ENCODE measurements at regions not wholly inside any gene's neighbourhood (a gene's known extent, or its start where the extent isn't known, plus 50 kb on each side); places are given as distances from the start of the nearest gene placed in this dataset.

GRCh38 chrX:4059893-4060292 is 346.4 kb upstream of the PRKX start:
- TF ChIP-seq POLR2AphosphoS5 (IDR thresholded peaks at IDR 0.05) (no peak), EP300 (IDR thresholded peaks at IDR 0.05) (no peak), POLR2A (IDR thresholded peaks at IDR 0.05) (no peak), CTCF (IDR thresholded peaks at IDR 0.05) (no peak)
- no peak for DNase-seq

GRCh38 chrX:4043951-4044350 is 330.5 kb upstream of the PRKX start:
- Histone ChIP-seq H3K27me3 (no peaks in the 10 kb centered on the region), H3K4me3 (no peak overlapping the region), H3K27ac (no peak overlapping the region), H3K36me3 (no peaks in the 10 kb centered on the region), H3K9me3 (no peaks in the 10 kb centered on the region), H3K4me1 (no peaks in the 10 kb centered on the region)
- no peak for DNase-seq
- WGBS, 2 donors: 11 to 53% methylated on average over 6 of the region's 6 CpGs
- intact Hi-C loops (cut with DNase I): no loop called here
- TF ChIP-seq POLR2AphosphoS5 (IDR thresholded peaks at IDR 0.05) (no peak), CTCF (IDR thresholded peaks at IDR 0.05) (no peak), EP300 (IDR thresholded peaks at IDR 0.05) (no peak), POLR2A (IDR thresholded peaks at IDR 0.05) (no peak)

More at GRCh38 chrX:4059893-4060292, 346.4 kb upstream of the PRKX start:
- WGBS, 2 donors: 84 to 88% methylated on average over 2 of the region's 2 CpGs
- H3K27me3 ChIP-seq: no peaks in the 10 kb centered on the region
- no peak overlapping the region for H3K27ac ChIP-seq
- intact Hi-C loops (cut with DNase I): no loop called here
- no peaks in the 10 kb centered on the region for H3K36me3 ChIP-seq
- no peaks in the 10 kb centered on the region for H3K9me3 ChIP-seq
- no peaks in the 10 kb centered on the region for H3K4me1 ChIP-seq
- no peak overlapping the region for H3K4me3 ChIP-seq

GRCh38 chrX:4035874-4036273 is 322.4 kb upstream of the PRKX start:
- Histone ChIP-seq H3K4me3 (no peak overlapping the region), H3K9me3 (no peaks in the 10 kb centered on the region), H3K36me3 (no peaks in the 10 kb centered on the region), H3K27ac (no peak overlapping the region), H3K27me3 (no peaks in the 10 kb centered on the region), H3K4me1 (no peaks in the 10 kb centered on the region)
- intact Hi-C loops (cut with DNase I): no loop called here
- no peak for DNase-seq
- TF ChIP-seq POLR2A (IDR thresholded peaks at IDR 0.05): no peak
- 66 to 67% methylated on average over 2 of the region's 2 CpGs for WGBS, 2 donors

- no peaks in the 10 kb centered on the region for H3K27me3 ChIP-seq
- H3K27ac ChIP-seq: no peak overlapping the region
- intact Hi-C loops (cut with DNase I): no loop called here
- no peak overlapping the region for H3K4me3 ChIP-seq
- no peaks in the 10 kb centered on the region for H3K4me1 ChIP-seq
- no peak for TF ChIP-seq EP300 (IDR thresholded peaks at IDR 0.05)
- TF ChIP-seq POLR2AphosphoS5 (IDR thresholded peaks at IDR 0.05): no peak
- TF ChIP-seq CTCF (IDR thresholded peaks at IDR 0.05): no peak
- no peak for TF ChIP-seq POLR2A (IDR thresholded peaks at IDR 0.05)
- H3K9me3 ChIP-seq: no peaks in the 10 kb centered on the region
- H3K36me3 ChIP-seq: no peaks in the 10 kb centered on the region
- WGBS, 2 donors: 87 to 93% methylated on average over 7 of the region's 7 CpGs
- no peak for DNase-seq
These were observed 314.7 kb upstream of the PRKX start for GRCh38 chrX:4028151-4028550.

GRCh38 chrX:4005281-4005680 is 291.8 kb upstream of the PRKX start:
- Histone ChIP-seq H3K27me3 (no peaks in the 10 kb centered on the region), H3K9me3 (no peaks in the 10 kb centered on the region), H3K27ac (no peak overlapping the region), H3K36me3 (no peaks in the 10 kb centered on the region), H3K4me3 (no peak overlapping the region), H3K4me1 (no peaks in the 10 kb centered on the region)
- 74% methylated on average over 5 of the region's 5 CpGs for WGBS, 2 donors
- DNase-seq: no peak
- intact Hi-C loops (cut with DNase I): no loop called here
- no peak for TF ChIP-seq POLR2AphosphoS5 (IDR thresholded peaks at IDR 0.05)

GRCh38 chrX:4004822-4005221 is 291.4 kb upstream of the PRKX start:
- H3K27ac ChIP-seq: no peak overlapping the region
- TF ChIP-seq EP300 (IDR thresholded peaks at IDR 0.05): no peak
- TF ChIP-seq CTCF (IDR thresholded peaks at IDR 0.05): no peak
- no peak for TF ChIP-seq POLR2AphosphoS5 (IDR thresholded peaks at IDR 0.05)
- no peak for TF ChIP-seq POLR2A (IDR thresholded peaks at IDR 0.05)
- intact Hi-C loops (cut with DNase I): no loop called here
- DNase-seq: no peak
- H3K9me3 ChIP-seq: no peaks in the 10 kb centered on the region
- no peaks in the 10 kb centered on the region for H3K27me3 ChIP-seq
- H3K36me3 ChIP-seq: no peaks in the 10 kb centered on the region
- no peak overlapping the region for H3K4me3 ChIP-seq
- no peaks in the 10 kb centered on the region for H3K4me1 ChIP-seq

Measured in sigmoid colon (tissue), 6 donors.